SK-N-SH treated with all-trans-retinoic acid at 6 μM for 48 hours (cell line): ENCODE measurements at regions not wholly inside any gene's neighbourhood (a gene's known extent, or its start where the extent isn't known, plus 50 kb on each side); places are given as distances from the start of the nearest gene placed in this dataset.

Source experiments
- BACH2 ChIP-seq: fragments of 250-450 bp; sonication (Bioruptor Pico); IDR thresholded peaks from 2 replicates; pipeline ENCODE4 v1.9.0; 2021; ENCODE audit warnings: mild to moderate bottlenecking, borderline replicate concordance
- CSDC2 ChIP-seq: fragments of 250-450 bp; sonication (Bioruptor Pico); IDR thresholded peaks from 2 replicates; pipeline ENCODE4 v1.5.0; 2020; ENCODE audit warnings: mild to moderate bottlenecking, moderate library complexity
- PPARA ChIP-seq: fragments of 250-450 bp; sonication (Bioruptor Pico); IDR thresholded peaks from 2 replicates; pipeline ENCODE4 v1.5.0; 2020; ENCODE audit warnings: mild to moderate bottlenecking, borderline replicate concordance
- RARB ChIP-seq: fragments of 250-450 bp; sonication (Bioruptor Pico); IDR thresholded peaks from 2 replicates; pipeline ENCODE4 v1.8.0; 2021; ENCODE audit warnings: mild to moderate bottlenecking, moderate library complexity
- SNAI2 ChIP-seq: fragments of 250-450 bp; sonication (Bioruptor Pico); IDR thresholded peaks from 2 replicates; pipeline ENCODE4 v1.5.0; 2020; ENCODE audit warnings: mild to moderate bottlenecking, moderate library complexity
- TOX ChIP-seq: fragments of 250-450 bp; sonication (Bioruptor Pico); IDR thresholded peaks from 2 replicates; pipeline ENCODE4 v1.8.0; 2021; ENCODE audit warnings: mild to moderate bottlenecking, moderate library complexity, borderline replicate concordance
- ZC3H10 ChIP-seq: fragments of 250-450 bp; sonication (Bioruptor Pico); IDR thresholded peaks from 2 replicates; pipeline ENCODE4 v1.5.1; 2021; ENCODE audit warnings: mild to moderate bottlenecking, moderate library complexity
- ZFP3 ChIP-seq: fragments of 250-450 bp; sonication (Bioruptor Pico); IDR thresholded peaks from 2 replicates; pipeline ENCODE4 v1.5.0; 2020; ENCODE audit warnings: mild to moderate bottlenecking, moderate library complexity
- ZFP30 ChIP-seq: fragments of 450-650 bp; formaldehyde crosslinking; IDR thresholded peaks from 2 replicates; pipeline ENCODE4 v1.5.0; 2022; ENCODE audit warnings: mild to moderate bottlenecking, moderate library complexity
- ZNF70 ChIP-seq: fragments of 450-650 bp; formaldehyde crosslinking; IDR thresholded peaks from 2 replicates; pipeline ENCODE4 v1.5.0; 2020; ENCODE audit warnings: mild to moderate bottlenecking, moderate library complexity
- TF ChIP-seq, protein P1 (sequence below): fragments of 250-450 bp; sonication (Bioruptor Pico); IDR thresholded peaks from 2 replicates; pipeline ENCODE4 v1.8.0; 2020; ENCODE audit warnings: mild to moderate bottlenecking, moderate library complexity, borderline replicate concordance

DNA sequence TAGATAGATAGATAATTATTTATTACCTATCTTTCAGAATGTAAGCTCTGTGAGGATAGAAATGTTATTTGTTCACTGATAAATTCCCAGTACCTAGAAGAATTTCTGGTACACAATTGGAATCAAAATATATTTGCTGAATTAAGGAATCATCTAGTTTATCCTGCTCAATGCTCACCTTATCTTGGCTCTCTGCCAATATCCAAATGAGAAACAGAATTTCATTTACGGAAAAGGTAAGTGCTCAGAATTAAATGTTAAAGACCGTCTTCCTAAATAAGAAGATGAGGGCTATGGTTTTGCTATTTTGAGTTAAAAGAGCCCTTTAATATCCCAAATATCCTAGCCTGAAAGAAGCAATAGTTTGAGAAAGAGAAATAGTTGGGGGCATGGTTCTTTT is 232.1 kb upstream of the PDE4D start:
- TF ChIP-seq SNAI2 (no peak), RARB (CRISPR knock-in tag) (no peak), PPARA (CRISPR knock-in tag) (no peak), CSDC2 (CRISPR knock-in tag) (no peak), BACH2 (CRISPR knock-in tag) (no peak), ZFP30 (no peak), ZNF70 (no peak), TOX (CRISPR knock-in tag) (no peak), ZFP3 (CRISPR knock-in tag) (no peak), ZC3H10 (CRISPR knock-in tag) (no peak)
- TF ChIP-seq, protein P1, sequence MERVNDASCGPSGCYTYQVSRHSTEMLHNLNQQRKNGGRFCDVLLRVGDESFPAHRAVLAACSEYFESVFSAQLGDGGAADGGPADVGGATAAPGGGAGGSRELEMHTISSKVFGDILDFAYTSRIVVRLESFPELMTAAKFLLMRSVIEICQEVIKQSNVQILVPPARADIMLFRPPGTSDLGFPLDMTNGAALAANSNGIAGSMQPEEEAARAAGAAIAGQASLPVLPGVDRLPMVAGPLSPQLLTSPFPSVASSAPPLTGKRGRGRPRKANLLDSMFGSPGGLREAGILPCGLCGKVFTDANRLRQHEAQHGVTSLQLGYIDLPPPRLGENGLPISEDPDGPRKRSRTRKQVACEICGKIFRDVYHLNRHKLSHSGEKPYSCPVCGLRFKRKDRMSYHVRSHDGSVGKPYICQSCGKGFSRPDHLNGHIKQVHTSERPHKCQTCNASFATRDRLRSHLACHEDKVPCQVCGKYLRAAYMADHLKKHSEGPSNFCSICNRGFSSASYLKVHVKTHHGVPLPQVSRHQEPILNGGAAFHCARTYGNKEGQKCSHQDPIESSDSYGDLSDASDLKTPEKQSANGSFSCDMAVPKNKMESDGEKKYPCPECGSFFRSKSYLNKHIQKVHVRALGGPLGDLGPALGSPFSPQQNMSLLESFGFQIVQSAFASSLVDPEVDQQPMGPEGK (CRISPR knock-in tag) = no peak
